Heart left ventricle (tissue), 13 donors: ENCODE measurements at regions not wholly inside any gene's neighbourhood (a gene's known extent, or its start where the extent isn't known, plus 50 kb on each side); places are given as distances from the start of the nearest gene placed in this dataset.

ENCODE experiments used
- CTCF ChIP-seq, 12 donors: fragments of 200-600 bp; sonication (generic) in 4 of 12; IDR thresholded peaks; one replicate each; pipeline versions ENCODE4 v1.5.0 to v1.8.0; 2018 to 2022; ENCODE audit warnings: antibody characterized with exemption in 12 of 12, mild to moderate bottlenecking in 5 of 12
- POLR2A ChIP-seq, 2 donors: fragments of 450-650 bp; IDR thresholded peaks; one replicate each; pipeline ENCODE4 v1.6.1; 2017; ENCODE audit warnings: antibody characterized with exemption in 2 of 2, mild to moderate bottlenecking in 2 of 2, moderate library complexity in 2 of 2
- donor health status: ischemic (EF 13 %, LVEDD 7.1; RV severe dilation, severe dysfunction).
- donor health status: DM: no; HTN: yes; CAD: no.
- donor health status: DM: no; HTN: no; CAD: no.
- donor health status: ischemic (EF 25% LVEDD 6.9; RV normal size, moderate dysfunction).
- donor health status: ischemic (EF 25% LVEDD 5.7; RV mildly dilated, moderate dysfunction).
- donor health status: ischemic (EF 35%, LVEDD 5.7; RV mildly dilated, moderate dysfunction).
- donor health status: nonischemic (EF 11% LVEDD 7.7; RV severe dilation, severe dysfunction).
- donor health status: DM: yes; HTN: yes; CAD: no.
- donor health status: PGD.
- donor health status: ischemic (EF 29% LVEDD 5.4; RV normal size, mild dysfunction).
- donor health status: nonischemic (EF 23%, LVEDD 6.1; RV moderate dilation, normal function).

GRCh38 chr7:15105711-15106110 lies 203.2 kb upstream of the DGKB start:
- TF ChIP-seq CTCF (IDR thresholded peaks at IDR 0.05), result no peak
- no peak for TF ChIP-seq POLR2A (IDR thresholded peaks at IDR 0.05)
